GM19239 (cell line): ENCODE measurements at regions not wholly inside any gene's neighbourhood (a gene's known extent, or its start where the extent isn't known, plus 50 kb on each side); places are given as distances from the start of the nearest gene placed in this dataset.

Source experiments
- DNase-seq: peaks from one replicate; pipeline ENCODE4 v3.0.0; 2011; ENCODE audit warnings: low spot score; ENCODE audit not compliant: insufficient read length
- FAIRE-seq: peaks from 2 replicates; lab custom pipeline; 2011; peaks lifted over from hg19 to GRCh38; lab: Jason Lieb, UNC

DNA sequence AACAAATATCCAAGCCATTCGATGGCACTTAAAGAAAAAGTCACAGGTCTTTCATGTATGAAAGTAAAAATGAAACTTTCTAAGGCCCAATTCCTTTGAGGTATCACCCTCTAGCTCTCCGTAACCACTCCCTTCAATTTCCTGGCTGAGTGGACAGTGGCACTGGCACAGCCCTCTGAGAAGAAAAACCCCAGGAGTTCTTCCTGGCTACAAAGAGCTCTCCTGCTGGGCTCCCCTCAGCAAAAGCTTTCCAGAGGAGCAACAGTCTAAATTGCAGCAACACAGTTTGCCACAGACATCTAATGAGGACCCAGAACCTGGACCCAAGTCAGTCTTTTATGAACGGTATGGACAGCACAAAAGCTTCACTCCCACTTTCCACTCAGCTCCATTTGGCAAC, 71.8 kb downstream of the FUNDC1 start:
- FAIRE-seq: no peak
- no peak for DNase-seq

DNA sequence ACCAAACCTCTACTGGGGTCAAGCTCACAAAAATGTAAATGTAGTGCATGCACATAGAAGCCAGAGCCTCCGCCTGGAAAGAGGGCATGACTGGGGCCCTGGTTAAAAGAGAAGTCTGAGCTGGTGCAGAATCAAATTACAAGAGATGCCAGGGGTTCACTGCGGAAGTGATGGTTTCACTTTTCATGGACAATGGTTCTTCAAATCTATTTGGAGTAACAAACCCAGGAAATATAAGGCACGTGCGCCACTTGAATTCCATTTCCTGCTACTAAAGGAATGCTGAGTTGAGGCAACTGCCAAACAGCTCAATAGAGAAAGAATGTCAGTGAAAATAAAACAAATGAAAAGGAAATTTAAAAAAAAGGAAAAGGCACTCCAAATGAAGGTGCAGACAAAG, 79.8 kb downstream of the FUNDC1 start:
- DNase-seq (no peak), FAIRE-seq (no peak)

DNA sequence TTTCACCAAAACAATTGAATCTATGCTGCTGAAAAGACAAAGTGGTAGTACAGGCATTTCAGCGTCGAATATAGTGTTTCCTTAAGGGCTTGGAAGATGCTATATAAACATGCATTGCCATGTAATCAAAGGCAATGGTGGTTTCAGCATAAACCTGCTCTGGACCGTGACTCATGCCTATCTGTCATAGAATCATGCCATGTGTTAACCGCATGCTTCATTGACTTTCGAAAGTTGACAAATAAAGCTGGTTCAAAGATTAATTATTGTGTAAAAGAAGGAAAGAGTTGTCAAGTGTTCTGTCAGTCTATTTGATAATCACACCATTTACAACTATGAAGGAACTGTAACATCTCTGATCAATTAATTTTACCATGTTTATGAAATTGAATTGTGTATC, 83.2 kb downstream of the FUNDC1 start:
- no peak for FAIRE-seq
- DNase-seq: no peak

DNA sequence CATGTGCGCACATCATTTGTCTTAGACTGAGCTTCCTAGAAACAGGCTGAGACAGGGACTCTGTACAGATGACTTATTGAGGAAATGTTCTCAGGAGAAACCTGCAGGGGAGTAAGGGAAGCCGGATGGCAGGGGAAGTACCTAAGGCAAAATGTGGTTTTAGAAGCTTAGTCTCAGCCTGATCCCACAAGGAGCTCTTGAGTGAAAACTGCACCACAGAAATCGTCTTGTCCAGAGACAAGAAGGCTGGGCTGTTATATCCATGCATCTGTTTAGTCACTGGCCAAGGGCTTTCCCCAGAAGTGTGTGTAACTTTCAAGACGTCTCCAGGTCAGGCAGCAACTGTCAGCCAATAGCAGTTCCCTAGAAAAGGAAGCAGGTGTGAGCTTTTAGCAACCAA, 86.0 kb downstream of the FUNDC1 start:
- no peak for DNase-seq
- no peak for FAIRE-seq

DNA sequence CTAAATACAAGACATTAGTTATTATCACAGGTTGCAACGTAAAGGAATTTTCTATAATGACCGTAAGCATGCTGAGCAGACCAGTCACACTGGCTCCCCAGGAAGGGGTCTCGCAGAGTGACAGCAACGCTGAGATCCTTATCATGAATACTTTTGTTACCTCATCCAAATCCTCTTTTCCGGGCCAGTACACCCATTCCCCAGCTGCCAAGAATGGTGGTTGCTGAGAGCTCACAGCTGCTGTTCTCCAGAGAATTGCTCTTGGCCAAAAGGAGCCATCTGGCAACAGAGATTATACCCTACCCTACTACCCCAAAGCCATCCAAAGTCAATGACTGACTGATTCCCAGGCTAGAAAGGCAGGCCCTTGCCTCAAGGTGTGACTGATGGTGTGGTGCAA, 91.6 kb downstream of the FUNDC1 start:
- no peak for FAIRE-seq
- no peak for DNase-seq

DNA sequence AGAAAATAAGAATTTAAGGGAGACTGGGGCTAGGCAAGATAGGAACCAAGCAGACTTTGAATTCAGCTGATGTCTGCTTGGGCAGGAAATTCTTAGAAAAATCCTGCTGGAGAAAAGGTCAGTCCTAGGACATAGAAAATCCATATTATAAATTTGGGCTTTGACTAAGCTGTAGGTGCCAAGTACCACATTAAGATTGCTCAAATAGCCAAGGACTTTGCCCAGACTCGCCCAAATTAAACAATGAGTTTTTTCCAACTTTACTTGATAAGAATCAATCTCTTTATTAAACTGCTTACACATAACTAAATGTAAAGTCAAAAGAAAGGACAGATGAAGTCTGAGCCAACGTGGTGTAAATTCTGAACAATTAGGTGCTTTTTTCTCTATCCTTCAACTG, 95.4 kb downstream of the FUNDC1 start:
- FAIRE-seq (no peak), DNase-seq (no peak)

DNA sequence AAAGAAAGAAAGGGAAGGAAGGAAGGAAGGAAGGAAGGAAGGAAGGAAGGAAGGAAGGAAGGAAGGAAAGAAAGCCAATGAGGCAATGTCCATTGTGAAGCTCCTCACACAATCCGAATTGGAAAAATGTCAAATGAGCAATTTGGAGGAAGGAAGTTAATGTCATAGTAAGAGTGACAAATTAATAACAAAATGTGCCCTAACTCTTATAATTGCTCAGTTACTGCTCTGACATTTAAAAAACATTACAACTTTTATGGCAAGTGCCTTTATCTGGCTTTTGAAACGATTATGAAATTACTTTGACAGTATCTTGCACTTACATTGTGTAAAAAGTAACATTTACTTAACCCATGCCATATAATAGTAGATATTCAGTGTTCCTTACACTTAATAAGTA, 96.5 kb upstream of the EFHC2 start:
- no peak for FAIRE-seq
- DNase-seq: no peak

DNA sequence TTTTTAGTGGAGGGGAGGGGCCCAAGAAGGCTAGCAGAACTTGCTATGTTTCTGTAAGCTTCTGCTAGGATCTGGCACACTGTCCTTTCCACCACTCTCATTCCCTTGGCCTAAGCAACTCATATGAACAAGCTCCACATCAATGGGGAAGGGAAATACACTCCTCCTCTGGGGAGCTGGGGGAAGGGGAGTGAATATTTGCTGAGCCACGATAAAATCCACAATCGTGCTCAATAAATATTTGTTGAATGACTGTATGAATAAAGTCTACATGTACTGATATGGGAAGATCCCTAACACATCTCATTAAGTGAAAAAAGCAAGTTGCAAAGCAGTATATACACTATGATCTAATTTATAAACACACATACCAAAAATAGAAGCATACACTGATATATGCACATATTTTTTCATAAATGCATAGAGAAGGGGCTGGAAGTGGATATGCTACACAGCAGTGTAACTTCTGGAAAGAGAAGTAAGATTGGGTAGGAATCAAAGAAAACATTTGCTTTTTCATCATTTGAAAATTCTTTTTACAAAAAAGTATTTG, 95.8 kb upstream of the EFHC2 start:
- FAIRE-seq (no peak), DNase-seq (no peak)

DNA sequence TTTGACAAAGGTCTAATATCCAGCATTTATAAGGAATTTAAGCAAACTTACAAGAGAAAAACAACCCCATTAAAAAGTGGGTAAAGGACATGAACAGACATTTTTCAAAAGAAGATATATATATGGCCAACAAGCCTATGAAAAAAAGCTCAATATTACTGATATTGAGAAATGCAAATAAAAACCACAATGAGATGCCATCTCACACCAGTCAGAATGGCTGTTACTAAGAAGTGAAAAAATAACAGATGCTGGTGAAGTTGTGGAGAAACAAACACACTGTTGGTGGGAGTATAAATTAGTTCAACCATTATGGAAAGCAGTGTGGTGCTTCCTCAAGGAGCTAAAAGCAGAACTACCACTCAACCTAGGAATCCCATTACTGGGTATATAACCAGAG, 91.6 kb upstream of the EFHC2 start:
- DNase-seq: no peak
- FAIRE-seq: no peak

DNA sequence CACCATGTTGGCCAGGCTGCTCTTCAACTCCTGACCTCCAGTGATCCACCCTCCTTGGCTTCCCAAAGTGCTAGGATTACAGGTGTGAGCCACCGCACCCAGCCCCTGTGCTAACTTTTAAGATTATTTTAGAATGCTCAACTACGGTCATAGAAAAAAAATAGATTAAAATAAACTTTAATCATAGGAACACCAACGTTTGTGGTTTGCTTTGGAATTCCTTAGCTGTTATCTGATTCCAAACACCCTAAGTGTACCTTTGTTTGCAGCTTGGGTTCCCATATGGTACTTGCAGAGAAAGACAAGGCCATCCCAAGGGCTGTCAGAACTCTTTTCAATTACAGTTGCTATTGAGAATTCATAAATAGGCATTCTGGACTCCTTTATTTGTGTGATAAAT, 90.1 kb upstream of the EFHC2 start:
- no peak for FAIRE-seq
- DNase-seq: no peak

DNA sequence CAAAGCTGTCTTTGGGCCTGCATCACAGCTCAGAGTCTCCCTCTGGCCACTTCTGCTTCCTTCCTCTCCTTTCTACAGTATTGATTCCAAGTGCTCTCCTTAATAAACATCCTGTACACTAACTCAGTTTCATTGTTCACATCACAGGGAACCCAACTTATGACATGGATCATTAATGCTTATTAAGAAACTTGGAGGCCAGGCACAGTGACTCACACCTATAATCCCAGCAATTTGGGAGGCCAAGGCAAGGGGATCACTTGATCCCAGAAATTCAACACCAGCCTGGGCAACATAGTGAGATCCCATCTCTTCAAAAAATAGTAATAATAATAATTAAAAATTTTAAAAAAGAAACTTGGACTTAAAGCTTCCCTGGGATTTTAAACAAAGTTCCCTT, 89.2 kb upstream of the EFHC2 start:
- DNase-seq (no peak), FAIRE-seq (peak; percentile 100)

DNA sequence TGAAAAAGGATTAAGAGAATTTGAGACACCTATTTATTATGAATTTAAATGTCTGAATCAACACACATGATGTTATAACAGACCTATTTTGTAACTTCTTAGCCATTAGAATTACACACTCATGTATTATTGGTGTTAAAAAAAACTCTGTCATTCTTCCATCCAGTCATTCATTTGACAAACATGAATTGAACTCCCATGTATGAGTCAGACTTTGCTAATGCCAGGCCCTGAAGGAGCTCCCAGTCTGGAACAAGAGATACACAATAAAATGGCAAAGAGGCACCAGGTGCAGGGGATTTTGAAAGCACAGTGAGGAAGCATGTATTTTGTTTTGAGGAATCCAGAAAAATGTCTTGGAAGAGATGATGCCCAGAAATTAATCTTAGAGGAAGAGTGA, 87.7 kb upstream of the EFHC2 start:
- no peak for DNase-seq
- no peak for FAIRE-seq

DNA sequence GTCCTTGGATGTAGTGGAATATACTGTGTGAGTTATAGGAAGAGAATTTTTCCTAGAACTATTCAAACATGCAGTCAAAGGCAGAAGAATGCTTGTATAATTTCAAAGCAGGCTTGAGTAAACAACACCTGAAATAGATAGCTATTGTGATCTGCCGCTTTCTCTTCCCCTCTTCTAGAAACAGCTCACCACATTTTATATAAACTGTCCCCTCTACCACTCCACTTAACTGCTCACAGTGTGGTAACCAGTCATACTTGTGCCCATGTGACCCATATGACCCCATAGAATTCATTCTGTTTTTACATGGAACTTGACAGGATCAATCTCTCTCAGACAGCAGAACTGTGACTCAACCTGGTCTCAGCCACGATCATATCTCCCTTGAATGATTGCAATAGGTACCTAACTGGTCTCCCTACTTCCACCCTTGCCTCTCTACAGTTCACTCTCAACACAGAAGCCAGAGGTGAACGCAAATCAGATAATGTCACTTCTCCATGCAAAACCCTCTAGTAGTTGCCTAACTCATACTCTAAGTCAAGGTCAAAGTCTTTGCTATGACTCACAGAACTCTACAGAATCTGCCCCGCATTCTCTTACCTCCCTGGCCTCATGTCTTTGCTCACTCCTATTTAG, 85.6 kb upstream of the EFHC2 start:
- no peak for DNase-seq
- FAIRE-seq: no peak

DNA sequence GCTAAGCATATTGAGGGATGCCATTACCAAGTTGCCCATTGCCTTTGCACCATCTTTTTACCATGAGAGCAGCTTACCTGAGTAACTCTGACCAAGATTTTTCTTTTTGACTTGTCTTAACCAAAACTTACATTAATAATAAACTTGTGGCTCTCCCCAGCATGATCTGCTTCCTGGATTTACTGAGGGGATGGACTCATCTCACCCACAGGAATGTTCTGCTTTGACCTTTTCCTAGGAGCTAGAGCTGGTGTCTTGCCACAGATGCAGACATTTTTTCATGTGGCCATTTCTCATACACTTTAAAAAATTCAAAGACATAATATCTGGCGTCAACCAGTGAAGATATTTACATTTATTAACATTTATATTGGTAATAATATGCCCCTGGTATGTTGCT, 79.2 kb upstream of the EFHC2 start:
- FAIRE-seq (no peak), DNase-seq (no peak)

DNA sequence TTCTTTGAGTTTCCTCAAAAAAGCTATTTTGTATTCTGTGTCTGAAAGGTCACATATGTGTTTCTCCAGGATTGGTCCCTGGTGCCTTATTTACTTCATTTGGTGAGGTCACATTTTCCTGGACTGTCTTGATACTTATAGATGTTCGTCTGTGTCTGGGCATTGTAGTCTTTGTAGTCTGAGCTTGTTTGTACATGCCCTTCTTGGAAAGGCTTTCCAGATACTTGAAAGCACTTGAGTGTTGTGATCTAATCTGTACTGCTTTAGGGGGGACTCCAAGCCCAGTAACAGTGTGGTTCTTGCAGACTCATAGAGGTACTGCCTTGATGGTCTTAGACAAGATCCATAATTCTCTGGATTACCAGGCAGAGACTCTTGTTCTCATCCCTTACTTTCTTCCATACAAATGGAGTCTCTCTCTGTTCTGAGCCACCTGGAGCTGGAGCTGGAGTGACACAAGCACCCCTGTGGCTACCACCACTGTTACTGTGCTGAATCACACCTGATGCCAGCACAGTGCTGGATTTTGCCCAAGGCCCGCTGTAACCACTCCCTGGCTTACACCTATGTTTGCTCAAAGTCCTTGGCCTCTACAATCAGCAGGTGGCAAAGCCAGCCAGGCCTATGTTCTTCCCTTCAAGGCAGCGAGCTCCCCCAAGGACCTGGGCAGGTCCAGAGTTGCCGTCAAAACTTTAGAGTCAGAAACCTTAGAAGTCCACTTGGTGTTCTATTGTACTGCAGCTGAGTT, 72.3 kb upstream of the EFHC2 start:
- FAIRE-seq: no peak
- no peak for DNase-seq

DNA sequence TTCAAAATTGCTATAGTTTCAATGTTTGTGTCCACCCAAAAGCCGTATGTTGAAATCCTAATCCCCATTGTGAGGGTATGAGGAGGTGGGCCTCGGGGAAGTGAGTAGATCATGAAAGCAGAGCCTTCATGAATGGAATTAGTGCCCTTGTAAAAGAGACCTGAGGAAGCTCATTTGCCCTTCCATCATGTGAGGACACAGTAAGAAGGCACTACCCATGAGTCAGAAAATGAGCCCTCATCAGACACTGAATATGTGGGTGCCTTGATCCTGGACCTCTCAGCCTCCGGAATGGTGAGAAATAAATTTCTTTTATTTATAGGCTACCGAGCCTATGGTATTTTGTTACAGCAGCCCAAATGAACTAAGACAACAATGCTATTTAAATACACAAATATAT, 57.7 kb upstream of the EFHC2 start:
- no peak for DNase-seq

DNA sequence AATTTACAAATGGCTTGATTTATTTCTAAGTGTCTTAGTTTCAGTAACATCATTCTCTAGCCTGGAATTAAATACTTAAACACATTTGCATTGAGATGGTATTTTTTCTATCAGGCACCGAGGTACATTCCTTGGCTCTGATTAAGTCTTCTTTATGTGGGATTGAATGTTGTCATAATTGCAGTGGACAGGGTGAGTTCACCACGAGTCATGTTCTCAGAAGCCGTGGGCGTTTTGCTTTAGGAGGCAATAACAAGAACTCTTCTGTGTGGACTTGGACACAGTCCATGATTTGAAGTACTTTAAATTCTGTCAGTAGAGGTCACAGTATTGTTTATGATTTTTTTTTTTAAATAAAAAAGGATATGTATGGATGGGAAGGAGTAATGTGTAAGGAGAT, 57.1 kb upstream of the EFHC2 start:
- DNase-seq: no peak
- no peak for FAIRE-seq

More for the DNA sequence above, 57.7 kb upstream of the EFHC2 start:
- FAIRE-seq: no peak

DNA sequence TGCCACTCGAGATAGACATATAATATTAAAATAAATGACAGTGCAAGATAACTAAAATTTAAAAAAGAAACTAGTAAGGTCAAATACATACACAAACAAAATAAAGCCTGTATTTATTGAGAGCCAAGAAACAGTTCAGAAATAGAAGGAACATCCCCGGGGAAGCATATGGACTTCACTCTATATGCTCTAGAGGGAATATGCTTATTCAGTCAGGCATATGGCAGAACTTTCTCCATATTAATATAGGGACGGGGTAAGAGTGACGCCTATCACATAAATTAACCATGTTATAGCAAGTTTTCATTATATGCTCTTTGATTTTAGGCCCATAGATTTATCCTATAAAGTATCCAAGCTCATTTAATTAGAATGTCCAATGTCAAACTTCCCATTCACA, 56.7 kb upstream of the EFHC2 start:
- DNase-seq: no peak
- no peak for FAIRE-seq
